ENCODE measurements at regions not wholly inside any gene's neighbourhood (a gene's known extent, or its start where the extent isn't known, plus 50 kb on each side); places are given as distances from the start of the nearest gene placed in this dataset.

GRCh38 chr12:115449526-115449925, 765.6 kb upstream of the TBX3 start:
- Histone ChIP-seq H3K4me1 (ENCODE audit: control insufficient read depth in 1 of 2, insufficient read depth in 2 of 2, low read length in 2 of 2) (peaks cover 28 to 35% of the 10 kb centered on the region in 2 experiments), H3K18ac (ENCODE audit: low read length) (no peak overlapping the region), H4K91ac (ENCODE audit: low read depth, low read length) (peak overlapping the region; percentile 72), H3K23ac (ENCODE audit: low read length) (no peak overlapping the region), H2AFZ (ENCODE audit: insufficient read depth, low read length, poor library complexity) (no peak overlapping the region), H3K79me2 (ENCODE audit: control insufficient read depth, insufficient read depth, low read length, poor library complexity) (peaks cover 2% of the 10 kb centered on the region), H2BK12ac (ENCODE audit: low read length) (peak overlapping the region; percentile 46), H3K27ac (ENCODE audit: low read depth, low read length) (no peak overlapping the region), H3K27me3 (ENCODE audit: insufficient read depth, low read length) (no peaks in the 10 kb centered on the region), H4K8ac (ENCODE audit: low read depth, low read length) (peak overlapping the region; percentile 4), H3K4me3 (ENCODE audit: low read depth, low read length) (no peak overlapping the region), H2BK120ac (ENCODE audit: insufficient read depth, low read length, poor library complexity) (no peak overlapping the region), H3K9me3 (ENCODE audit: insufficient read depth, low read depth, low read length) (no peaks in the 10 kb centered on the region), H3K36me3 (ENCODE audit: control insufficient read depth in 1 of 2, insufficient read depth in 2 of 2, low read length in 2 of 2) (no peaks in the 10 kb centered on the region), H3K14ac (ENCODE audit: low read length) (no peak overlapping the region), H2AK5ac (ENCODE audit: low read length) (no peak overlapping the region), H3K9ac (ENCODE audit: low read length) (no peak overlapping the region), H4K12ac (ENCODE audit: low read depth, low read length) (no peak overlapping the region), H3K4ac (ENCODE audit: low read depth, low read length) (no peak overlapping the region), H3K4me2 (ENCODE audit: low read length) (no peak overlapping the region), H2BK5ac (ENCODE audit: low read depth, low read length, poor library complexity) (peak overlapping the region; percentile 21), H3K79me1 (ENCODE audit: low read length) (peaks cover 37% of the 10 kb centered on the region)
- WGBS (ENCODE audit: extremely low coverage, insufficient coverage, insufficient read length) = no CpG with 5 or more reads among the region's 5 CpGs
- no peak for DNase-seq

GRCh38 chr12:115444346-115444745, 760.4 kb upstream of the TBX3 start:
- Histone ChIP-seq H2AFZ (ENCODE audit: insufficient read depth, low read length, poor library complexity) (no peak overlapping the region), H2BK5ac (ENCODE audit: low read depth, low read length, poor library complexity) (no peak overlapping the region), H4K91ac (ENCODE audit: low read depth, low read length) (no peak overlapping the region), H3K27me3 (ENCODE audit: insufficient read depth, low read length) (no peaks in the 10 kb centered on the region), H3K36me3 (ENCODE audit: control insufficient read depth in 1 of 2, insufficient read depth in 2 of 2, low read length in 2 of 2) (no peaks in the 10 kb centered on the region), H2BK120ac (ENCODE audit: insufficient read depth, low read length, poor library complexity) (no peak overlapping the region), H2BK12ac (ENCODE audit: low read length) (no peak overlapping the region), H3K4me3 (ENCODE audit: low read depth, low read length) (no peak overlapping the region), H4K8ac (ENCODE audit: low read depth, low read length) (no peak overlapping the region), H4K12ac (ENCODE audit: low read depth, low read length) (no peak overlapping the region), H3K9ac (ENCODE audit: low read length) (no peak overlapping the region), H2AK5ac (ENCODE audit: low read length) (no peak overlapping the region), H3K14ac (ENCODE audit: low read length) (no peak overlapping the region), H3K27ac (ENCODE audit: low read depth, low read length) (no peak overlapping the region), H3K9me3 (ENCODE audit: insufficient read depth, low read depth, low read length) (no peaks in the 10 kb centered on the region), H3K79me1 (ENCODE audit: low read length) (no peaks in the 10 kb centered on the region), H3K18ac (ENCODE audit: low read length) (no peak overlapping the region), H3K4ac (ENCODE audit: low read depth, low read length) (no peak overlapping the region), H3K23ac (ENCODE audit: low read length) (no peak overlapping the region), H3K79me2 (ENCODE audit: control insufficient read depth, insufficient read depth, low read length, poor library complexity) (no peaks in the 10 kb centered on the region), H3K4me1 (ENCODE audit: control insufficient read depth in 1 of 2, insufficient read depth in 2 of 2, low read length in 2 of 2) (peaks cover 3 to 5% of the 10 kb centered on the region in 2 experiments), H3K4me2 (ENCODE audit: low read length) (no peak overlapping the region)
- WGBS (ENCODE audit: extremely low coverage, insufficient coverage, insufficient read length) = no CpG with 5 or more reads among the region's 1 CpG
- DNase-seq = no peak

- Histone ChIP-seq H2AFZ (ENCODE audit: insufficient read depth, low read length, poor library complexity) (no peak overlapping the region), H2BK120ac (ENCODE audit: insufficient read depth, low read length, poor library complexity) (no peak overlapping the region), H3K4me3 (ENCODE audit: low read depth, low read length) (no peak overlapping the region), H4K91ac (ENCODE audit: low read depth, low read length) (no peak overlapping the region), H4K12ac (ENCODE audit: low read depth, low read length) (no peak overlapping the region), H3K79me1 (ENCODE audit: low read length) (no peaks in the 10 kb centered on the region), H3K79me2 (ENCODE audit: control insufficient read depth, insufficient read depth, low read length, poor library complexity) (no peaks in the 10 kb centered on the region), H3K27ac (ENCODE audit: low read depth, low read length) (no peak overlapping the region), H3K18ac (ENCODE audit: low read length) (no peak overlapping the region), H2AK5ac (ENCODE audit: low read length) (no peak overlapping the region), H3K36me3 (ENCODE audit: control insufficient read depth in 1 of 2, insufficient read depth in 2 of 2, low read length in 2 of 2) (no peaks in the 10 kb centered on the region), H3K4me1 (ENCODE audit: control insufficient read depth in 1 of 2, insufficient read depth in 2 of 2, low read length in 2 of 2) (peaks cover 3 to 5% of the 10 kb centered on the region in 2 experiments), H3K4ac (ENCODE audit: low read depth, low read length) (no peak overlapping the region), H2BK5ac (ENCODE audit: low read depth, low read length, poor library complexity) (no peak overlapping the region), H2BK12ac (ENCODE audit: low read length) (no peak overlapping the region), H3K9ac (ENCODE audit: low read length) (no peak overlapping the region), H3K4me2 (ENCODE audit: low read length) (no peak overlapping the region), H3K23ac (ENCODE audit: low read length) (no peak overlapping the region), H3K14ac (ENCODE audit: low read length) (no peak overlapping the region), H3K9me3 (ENCODE audit: insufficient read depth, low read depth, low read length) (no peaks in the 10 kb centered on the region), H3K27me3 (ENCODE audit: insufficient read depth, low read length) (no peaks in the 10 kb centered on the region), H4K8ac (ENCODE audit: low read depth, low read length) (no peak overlapping the region)
- no CpG with 5 or more reads among the region's 4 CpGs for WGBS (ENCODE audit: extremely low coverage, insufficient coverage, insufficient read length)
- DNase-seq = peak; percentile 49 to 81
Measured at GRCh38 chr12:115443351-115443938, 759.5 kb upstream of the TBX3 start.

GRCh38 chr12:115440438-115440837, 756.5 kb upstream of the TBX3 start:
- Histone ChIP-seq H3K4me2 (ENCODE audit: low read length) (no peak overlapping the region), H4K12ac (ENCODE audit: low read depth, low read length) (no peak overlapping the region), H3K79me2 (ENCODE audit: control insufficient read depth, insufficient read depth, low read length, poor library complexity) (no peaks in the 10 kb centered on the region), H3K27ac (ENCODE audit: low read depth, low read length) (no peak overlapping the region), H2BK12ac (ENCODE audit: low read length) (no peak overlapping the region), H3K23ac (ENCODE audit: low read length) (no peak overlapping the region), H2BK5ac (ENCODE audit: low read depth, low read length, poor library complexity) (no peak overlapping the region), H3K36me3 (ENCODE audit: control insufficient read depth in 1 of 2, insufficient read depth in 2 of 2, low read length in 2 of 2) (no peaks in the 10 kb centered on the region), H3K4ac (ENCODE audit: low read depth, low read length) (no peak overlapping the region), H2AFZ (ENCODE audit: insufficient read depth, low read length, poor library complexity) (no peak overlapping the region), H2AK5ac (ENCODE audit: low read length) (no peak overlapping the region), H3K18ac (ENCODE audit: low read length) (no peak overlapping the region), H3K9me3 (ENCODE audit: insufficient read depth, low read depth, low read length) (peaks cover 3% of the 10 kb centered on the region), H3K9ac (ENCODE audit: low read length) (no peak overlapping the region), H3K27me3 (ENCODE audit: insufficient read depth, low read length) (no peaks in the 10 kb centered on the region), H2BK120ac (ENCODE audit: insufficient read depth, low read length, poor library complexity) (no peak overlapping the region), H3K4me1 (ENCODE audit: control insufficient read depth in 1 of 2, insufficient read depth in 2 of 2, low read length in 2 of 2) (peaks cover 3 to 5% of the 10 kb centered on the region in 2 experiments), H3K79me1 (ENCODE audit: low read length) (no peaks in the 10 kb centered on the region), H4K8ac (ENCODE audit: low read depth, low read length) (no peak overlapping the region), H4K91ac (ENCODE audit: low read depth, low read length) (no peak overlapping the region), H3K4me3 (ENCODE audit: low read depth, low read length) (no peak overlapping the region), H3K14ac (ENCODE audit: low read length) (no peak overlapping the region)
- DNase-seq = peak; percentile 11 to 41
- WGBS (ENCODE audit: extremely low coverage, insufficient coverage, insufficient read length) = no CpG with 5 or more reads among the region's 3 CpGs

All from trophoblast cell (in vitro differentiated cells and primary cell).